Hepatocyte (in vitro differentiated cells): ENCODE measurements at regions not wholly inside any gene's neighbourhood (a gene's known extent, or its start where the extent isn't known, plus 50 kb on each side); places are given as distances from the start of the nearest gene placed in this dataset.

Experiments used
- CTCF ChIP-seq: fragments of 200-600 bp; sonication (generic); IDR thresholded peaks from 2 replicates; pipeline ENCODE4 v1.5.1; 2016; ENCODE audit warnings: antibody characterized with exemption, mild to moderate bottlenecking; ENCODE audit not compliant: poor library complexity
- EZH2phosphoT487 ChIP-seq: fragments of 200-600 bp; sonication (generic); IDR thresholded peaks from one replicate; pipeline ENCODE4 v1.6.1; 2018; ENCODE audit warnings: antibody characterized with exemption, mild to moderate bottlenecking, low read depth, moderate library complexity; ENCODE audit not compliant: unreplicated experiment, severe bottlenecking

- TF ChIP-seq CTCF (no peak), EZH2phosphoT487 (no peak)
Observed at GRCh38 chr3:146865175-146865755, 260.1 kb upstream of the PLSCR5 start.
